ENCODE measurements at regions not wholly inside any gene's neighbourhood (a gene's known extent, or its start where the extent isn't known, plus 50 kb on each side); places are given as distances from the start of the nearest gene placed in this dataset.
A peak's percentile ranks its signal among the peaks of the same experiment; 100 is the strongest.
"Not testable (repeated sequence)": the region's sequence is repeated elsewhere in the genome, so short reads cannot be mapped to it uniquely, and the experiment has no call there.

DNA sequence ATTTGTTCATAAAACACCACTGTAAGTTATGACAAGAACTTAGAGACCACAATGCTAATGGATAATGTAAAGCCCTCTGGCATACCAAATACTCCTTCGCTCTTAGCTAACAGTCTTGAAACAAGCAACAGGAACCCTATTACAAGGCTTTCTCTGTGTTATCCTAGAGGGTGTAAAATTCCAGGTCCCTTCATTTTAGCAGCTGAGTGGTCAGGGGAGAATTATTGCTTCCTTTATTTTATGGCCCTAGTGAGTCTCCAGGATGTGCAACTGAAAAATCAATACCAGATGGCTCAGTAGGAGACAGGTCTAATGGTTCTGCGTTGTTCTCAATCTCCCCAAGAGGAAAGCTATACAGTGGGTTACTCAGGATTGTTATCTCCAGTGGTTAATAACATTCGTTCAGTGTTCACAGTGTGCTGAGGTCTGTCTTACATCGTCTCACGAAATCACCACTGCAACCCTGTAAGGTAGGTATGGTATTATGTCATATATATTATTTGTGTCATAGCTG, 172.7 kb upstream of the CNOT2 start:
- DNase-seq: no peak

DNA sequence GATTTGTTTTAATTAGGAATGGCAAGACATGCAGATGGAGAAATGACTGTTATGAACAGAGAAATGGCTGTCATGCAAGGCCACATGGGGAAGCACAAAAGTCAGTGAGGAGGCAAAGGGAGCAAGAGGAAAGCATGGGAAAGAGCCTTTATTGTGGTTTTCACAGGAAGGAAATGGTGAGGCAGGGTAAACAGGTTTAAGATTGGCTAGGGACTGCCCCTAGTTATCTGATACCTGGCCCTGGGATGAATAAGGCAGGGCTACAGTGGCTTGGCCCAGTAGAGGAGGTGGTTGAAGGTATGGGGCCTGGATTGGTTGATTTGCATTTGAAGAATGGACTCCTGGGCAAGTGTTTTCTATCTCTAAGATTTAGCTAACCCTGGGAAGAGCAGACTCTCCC, 168.7 kb upstream of the CNOT2 start:
- no peak for DNase-seq

DNA sequence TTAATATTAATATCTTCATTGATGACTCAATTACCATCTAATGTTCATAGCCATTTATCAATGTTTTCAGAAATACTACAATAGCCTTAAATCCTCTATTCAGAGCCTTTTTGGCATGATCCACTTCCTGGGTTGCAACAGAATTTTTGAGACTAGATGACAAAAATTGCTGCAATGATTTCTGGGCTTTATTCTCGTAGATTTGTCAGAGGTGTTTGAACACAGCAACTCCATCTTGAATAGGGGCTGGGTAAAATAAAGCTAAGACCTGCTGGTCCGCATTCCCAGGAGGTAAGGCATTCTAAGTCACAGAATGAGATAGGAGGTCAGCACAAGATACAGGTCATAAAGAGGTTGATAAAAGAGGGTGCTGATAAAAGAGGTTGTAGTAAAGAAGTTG, 165.8 kb upstream of the CNOT2 start:
- DNase-seq: no peak

DNA sequence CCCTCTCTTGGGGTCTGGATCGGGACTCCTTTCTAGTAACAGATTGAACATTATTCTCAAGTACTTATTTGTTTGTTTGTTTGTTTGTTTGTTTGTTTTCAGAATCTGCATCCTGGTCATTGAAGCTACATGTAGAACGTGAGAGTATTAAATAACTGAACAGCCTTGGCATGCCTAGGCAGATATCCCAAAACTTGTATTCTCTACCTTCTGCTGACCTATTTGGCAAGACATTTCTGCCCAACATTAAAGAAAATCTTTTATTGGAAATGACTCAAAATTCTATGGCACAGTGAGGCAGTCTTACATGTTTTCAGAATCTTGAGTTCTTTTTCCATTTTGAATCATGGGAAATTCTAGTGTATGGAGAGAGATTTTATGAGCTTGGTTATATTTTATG, 165.1 kb upstream of the CNOT2 start:
- DNase-seq: no peak

DNA sequence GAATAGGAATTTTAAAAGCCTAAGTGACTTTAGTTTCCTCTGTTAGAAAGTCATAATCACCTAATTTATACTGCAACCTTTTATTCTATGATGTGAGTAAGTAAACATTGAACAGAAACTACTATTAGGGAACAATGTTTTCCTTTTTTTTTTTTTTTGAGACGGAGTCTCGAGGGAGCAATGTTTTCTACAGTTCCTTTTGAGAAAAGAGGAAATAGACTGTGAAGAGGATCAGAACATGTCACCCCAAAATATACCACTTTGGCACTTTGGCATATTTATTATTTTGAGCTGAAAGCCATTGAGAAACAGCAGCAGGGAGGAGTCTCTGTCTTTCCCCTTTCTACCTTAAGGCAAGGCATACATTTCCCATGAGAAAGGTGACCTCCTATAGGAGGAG, 162.7 kb upstream of the CNOT2 start:
- no peak for DNase-seq

DNA sequence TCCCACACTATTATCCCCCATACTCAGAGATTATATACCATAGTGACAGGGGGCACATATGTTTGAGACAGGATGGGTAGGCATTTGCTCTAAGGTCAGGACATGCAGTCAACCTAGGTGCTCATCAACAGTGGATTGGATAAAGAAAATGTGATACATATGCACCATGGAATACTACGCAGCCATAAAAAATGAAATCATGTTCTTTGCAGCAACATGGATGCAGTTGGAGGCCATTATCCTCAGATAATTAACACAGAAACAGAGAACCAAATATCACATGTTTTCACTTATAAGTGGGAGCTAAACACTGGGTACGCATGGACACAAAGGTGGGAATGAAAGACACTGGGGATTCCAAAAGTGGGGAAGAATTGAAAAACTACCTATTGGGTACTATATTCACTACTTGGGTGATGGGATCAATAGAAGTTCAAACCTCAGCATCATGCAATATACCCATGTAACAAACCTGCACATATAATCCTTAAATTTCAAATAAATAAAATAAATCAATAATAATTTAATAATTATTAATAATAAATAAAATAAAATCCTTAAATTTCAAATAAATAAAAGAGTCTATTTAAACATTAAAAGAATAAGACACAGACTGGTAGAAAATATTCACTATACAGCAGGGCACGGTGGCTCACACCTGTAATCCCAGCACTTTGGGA, 160.1 kb upstream of the CNOT2 start:
- DNase-seq: no peak

DNA sequence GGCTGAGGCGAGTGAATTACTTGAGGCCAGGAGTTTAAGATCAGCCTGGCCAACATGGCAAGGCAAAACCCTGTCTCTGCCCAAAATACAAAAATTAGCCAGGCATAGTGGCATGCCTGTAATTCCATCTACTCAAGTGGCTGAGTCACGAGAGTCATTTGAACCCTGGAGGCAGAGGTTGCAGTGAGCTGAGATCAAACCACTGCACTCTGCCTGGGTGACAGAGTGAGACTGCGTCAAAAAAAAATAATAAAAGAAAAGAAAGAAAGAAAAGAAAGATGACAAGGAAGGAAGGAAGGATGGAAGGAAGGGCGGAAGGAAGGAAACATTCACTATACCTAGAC, 159.6 kb upstream of the CNOT2 start:
- no peak for DNase-seq

DNA sequence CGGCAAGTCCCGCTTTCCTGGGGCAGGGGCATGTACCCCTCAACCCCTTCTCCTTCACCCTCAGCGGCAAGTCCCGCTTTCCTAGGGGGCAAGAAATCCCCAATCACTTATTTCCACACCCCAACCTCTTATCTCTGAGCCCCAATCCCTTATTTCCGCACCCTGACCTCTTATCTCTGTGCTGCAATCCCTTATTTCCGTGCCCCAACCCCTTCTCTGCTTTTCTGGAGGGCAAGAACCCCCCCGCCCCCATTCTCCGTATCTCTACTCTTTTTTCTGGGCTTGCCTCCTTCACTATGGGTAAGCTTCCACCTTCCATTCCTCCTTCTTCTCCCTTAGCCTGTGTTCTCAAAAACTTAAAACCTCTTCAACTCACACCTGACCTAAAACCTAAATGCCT, 156.9 kb upstream of the CNOT2 start:
- not testable (repeated sequence) for DNase-seq

DNA sequence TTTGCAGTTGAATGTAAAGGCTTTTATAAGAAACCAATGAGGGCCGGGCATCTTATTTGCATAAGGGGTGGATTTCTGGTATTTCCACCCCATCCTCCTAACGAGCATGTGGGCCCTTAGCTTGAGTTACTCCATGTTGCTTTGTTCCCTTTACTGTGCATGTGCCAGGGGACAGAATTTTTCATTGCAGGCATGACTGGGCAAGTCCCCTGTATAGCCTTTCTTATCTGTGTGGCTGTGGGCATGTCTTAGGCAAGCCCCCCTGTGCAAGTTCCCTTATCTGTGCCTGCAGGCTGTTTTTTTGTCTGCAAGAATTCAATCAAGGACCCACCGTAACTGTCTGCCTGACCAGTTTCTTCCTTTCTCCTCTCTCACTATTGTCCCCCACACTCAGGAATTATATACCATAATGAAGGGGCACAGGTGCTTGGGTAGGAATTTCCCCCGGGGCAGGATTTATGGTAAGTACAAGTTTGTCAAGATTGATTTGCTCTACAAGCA, 152.2 kb upstream of the CNOT2 start:
- no peak for DNase-seq

DNA sequence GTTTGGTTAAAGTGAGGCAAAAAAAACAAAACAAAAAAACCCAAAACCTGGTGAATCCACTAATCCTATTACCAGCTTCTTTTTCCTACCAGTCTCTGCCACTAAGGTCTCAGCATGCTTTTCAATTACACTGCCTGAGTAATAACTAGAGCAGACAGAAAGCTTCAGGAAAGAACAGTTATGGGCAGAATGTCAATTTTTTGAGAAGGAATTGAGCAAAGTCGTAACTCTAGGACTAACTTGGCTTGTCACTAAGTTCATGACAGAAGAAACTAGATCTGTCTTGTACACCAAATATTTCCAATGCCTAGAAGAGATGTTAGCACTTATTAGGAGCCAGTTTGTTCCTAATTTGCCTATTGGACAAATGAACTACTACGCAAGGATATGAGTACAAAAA, 148.8 kb upstream of the CNOT2 start:
- no peak for DNase-seq

DNA sequence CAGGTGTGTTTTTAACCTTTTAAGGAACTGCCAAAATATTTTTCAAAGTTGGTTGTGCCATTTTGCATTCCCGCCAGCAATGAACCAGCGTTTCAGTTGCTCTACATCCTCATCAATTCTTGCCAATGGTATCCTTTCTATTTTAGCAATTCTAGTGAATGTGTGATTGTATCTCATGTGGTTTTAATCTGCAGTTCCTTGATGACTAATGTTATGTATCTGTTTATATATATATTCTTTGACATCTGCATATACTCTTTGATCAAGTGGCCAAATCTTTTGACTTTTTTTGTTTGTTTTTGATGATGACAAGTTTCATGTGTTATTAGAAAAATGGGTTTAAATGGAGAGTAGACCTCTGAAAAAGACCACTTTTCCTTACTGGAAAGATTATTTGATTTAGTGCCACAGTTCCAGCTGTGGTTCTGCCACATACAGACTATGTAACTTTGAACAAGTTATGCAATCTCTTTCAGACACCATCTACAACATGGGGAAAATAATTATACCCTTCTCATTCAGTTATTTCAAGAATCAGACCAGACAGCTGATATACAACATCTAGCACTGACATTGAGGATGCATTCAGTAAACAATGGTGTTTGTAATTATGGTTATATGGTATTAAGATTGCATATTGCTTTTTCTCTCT, 146.3 kb upstream of the CNOT2 start:
- DNase-seq: no peak

DNA sequence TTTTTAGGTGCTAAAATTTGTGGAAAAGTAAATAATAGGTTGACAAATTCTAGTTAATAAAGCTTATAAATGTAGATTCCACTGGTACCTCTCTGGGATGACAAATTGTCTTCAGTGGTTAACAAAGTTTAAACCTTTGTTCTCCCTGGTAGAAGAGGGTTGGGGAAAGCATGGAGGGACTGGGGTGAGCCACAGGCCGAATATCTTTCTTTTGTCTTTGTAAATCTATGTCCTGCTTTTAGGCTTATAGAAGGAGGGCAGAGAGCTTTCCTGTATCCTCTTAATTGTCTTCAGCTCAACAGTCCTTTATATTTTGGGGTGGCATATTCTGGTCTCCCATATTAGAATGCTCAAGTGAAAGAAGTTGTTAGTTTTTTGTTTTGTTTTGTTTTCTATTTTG, 142.2 kb upstream of the CNOT2 start:
- DNase-seq: no peak

DNA sequence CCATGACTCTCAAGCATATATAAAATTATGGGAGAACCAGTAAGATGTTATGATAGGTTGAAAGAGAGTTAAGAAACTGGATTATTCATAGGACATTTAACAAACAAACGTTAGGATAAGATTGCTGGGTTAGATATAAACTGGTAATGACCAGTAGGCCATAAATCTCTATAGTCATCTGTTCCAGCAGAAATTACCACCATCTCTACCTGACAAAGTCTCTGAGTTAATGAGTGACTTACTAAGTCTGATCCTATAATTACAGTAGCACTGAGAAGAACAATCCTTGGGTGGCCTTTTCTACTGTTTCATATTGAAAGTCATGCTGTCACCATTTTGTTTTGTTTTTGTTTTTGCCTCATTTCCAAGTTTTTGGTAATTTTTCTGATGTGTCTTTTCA, 136.9 kb upstream of the CNOT2 start:
- no peak for DNase-seq

DNA sequence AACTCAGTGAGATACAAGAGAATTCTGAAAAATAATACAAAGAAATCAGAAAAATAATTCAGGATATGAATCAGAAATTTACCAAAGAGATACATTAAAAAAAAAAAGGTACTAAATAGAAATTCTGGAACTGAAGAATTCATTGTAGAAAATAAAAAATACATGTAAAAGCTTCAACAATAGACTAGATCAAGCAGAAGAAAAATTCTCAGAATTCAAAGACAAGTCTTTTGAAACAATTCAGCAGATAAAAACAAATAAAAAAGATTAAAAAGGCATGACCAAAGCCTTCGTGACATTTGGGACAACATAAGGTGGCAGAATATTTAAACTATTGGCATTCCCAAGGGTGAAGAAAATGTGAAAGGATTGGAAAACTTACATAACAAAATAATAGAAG, 133.1 kb upstream of the CNOT2 start:
- DNase-seq: no peak

DNA sequence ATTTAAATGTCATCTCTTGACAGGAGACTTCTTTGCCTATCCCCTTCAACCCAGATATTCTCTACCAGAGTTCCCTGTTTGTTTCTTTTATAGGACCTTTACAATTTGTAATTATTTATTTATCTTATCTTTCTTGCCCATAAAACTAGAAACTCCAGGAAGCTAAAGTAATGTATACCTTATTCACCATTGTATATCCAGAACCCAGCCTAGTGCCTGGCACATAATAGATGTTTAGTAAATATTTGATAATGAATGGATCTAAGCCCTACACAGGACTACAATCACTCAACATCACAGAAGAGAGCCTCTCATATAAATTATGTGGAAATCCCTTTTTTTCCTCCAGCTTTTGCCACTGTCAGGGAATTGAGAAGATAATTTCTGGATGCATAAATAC, 125.6 kb upstream of the CNOT2 start:
- DNase-seq: no peak

DNA sequence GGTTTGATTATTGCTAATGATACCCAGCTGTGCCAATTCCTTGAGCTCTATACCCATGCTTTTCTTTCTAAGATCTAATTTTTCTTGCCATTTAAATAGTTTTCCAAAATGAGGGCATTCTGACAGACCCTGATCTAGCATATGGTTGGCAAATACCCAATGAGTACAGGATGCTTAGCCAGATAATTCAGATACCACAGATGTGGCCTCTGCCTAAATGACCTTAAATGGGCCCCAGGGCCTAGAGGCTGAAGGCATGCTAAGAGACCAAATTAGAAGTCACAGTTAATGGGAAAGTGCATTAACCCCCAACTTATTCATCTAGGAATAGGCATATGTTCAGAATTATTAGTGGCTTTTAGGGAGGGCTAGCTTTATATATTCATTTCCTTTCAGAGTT, 122.3 kb upstream of the CNOT2 start:
- DNase-seq: no peak

DNA sequence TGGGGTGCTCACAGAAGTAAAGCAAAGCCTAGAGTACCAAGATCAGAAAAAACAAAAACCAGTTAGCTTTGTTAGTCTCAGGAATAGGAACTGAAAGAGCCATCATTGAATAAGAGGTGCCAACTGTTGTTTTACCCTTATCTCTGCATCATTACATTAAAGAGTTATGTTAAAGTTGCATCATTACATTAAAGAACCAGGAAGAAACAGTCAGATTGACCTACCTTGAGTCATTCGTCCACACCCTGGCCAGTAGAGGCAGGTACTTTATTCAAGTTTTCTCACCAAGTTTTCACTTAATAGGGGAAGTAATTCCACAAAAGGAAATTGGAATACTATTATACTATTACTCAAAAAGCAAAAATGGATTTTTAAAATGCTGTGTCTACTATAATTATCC, 121.7 kb upstream of the CNOT2 start:
- no peak for DNase-seq

DNA sequence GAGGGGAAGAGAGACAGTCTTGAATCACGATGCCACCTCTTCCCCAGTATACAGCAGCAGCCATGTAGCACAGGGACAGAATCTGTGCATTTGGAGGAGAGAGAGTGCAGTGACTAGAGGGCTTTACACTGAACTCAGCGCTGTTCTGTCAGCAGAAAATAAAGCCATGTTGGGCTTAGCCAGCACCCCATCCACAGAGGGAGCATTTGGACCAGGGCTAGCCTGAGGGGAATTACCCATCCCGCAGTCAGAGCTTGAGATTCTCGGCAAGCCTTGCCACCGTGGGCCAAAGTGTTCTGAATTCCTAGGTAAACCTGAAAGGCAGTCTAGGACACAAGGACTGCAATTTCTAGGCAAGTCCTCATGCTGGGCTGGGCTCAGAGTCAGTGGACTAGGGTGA, 120.4 kb upstream of the CNOT2 start:
- DNase-seq: no peak

DNA sequence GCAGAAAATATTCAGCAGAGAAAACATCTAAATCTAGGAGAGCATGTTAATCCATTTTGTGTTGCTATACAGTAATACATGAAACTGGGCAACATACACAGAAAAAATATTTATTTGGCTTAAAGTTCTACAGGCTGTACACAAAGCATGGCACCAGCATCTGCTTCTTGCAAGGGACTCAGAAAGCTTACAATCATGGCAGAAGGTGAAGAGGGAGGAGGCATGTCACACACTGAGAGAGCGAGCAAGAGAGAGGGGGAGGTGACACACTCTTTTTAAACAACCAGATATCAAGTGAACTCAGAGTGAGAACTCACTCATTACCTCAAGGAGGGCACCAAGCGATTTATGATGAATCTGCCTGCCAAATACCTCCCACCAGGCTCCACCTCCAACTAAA, 94.2 kb upstream of the CNOT2 start:
- no peak for DNase-seq

DNA sequence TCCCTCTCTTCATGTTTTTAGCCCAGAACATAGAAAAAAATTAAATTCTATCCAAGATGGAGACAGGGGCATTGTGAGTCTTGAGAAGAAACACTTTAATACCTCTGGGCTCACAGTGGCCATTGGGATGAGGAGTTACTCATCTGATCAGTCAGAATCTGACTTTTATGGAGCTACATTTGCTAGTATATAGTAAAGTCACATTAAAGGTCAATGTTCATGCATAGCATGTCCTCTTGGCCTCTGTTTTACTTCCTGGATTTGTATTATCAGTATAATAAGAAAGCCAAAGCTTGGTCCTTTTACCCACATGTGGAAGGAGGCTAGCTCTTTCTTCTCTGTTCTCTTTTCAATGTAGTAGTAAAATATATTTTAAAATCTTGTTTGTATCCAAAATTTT, 93.6 kb upstream of the CNOT2 start:
- no peak for DNase-seq

DNA sequence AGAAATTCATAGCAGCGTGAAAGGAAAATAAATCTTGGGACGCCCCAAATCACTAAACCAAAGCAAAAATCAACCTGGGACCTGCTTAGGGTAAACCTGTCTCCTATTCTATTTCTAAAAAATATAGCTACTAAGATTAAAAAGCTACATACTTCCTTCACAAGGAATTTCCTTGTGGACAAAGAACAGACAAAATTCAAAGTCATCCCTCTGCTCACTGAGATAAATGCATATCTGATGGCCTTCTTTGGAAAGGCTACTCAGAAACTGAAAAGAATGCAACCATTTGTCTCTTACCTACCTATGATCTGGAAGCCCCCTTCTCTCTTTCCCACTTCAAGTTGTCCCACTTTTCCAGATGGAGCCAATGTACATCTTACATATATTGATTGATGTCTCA, 93.0 kb upstream of the CNOT2 start:
- DNase-seq: no peak

DNA sequence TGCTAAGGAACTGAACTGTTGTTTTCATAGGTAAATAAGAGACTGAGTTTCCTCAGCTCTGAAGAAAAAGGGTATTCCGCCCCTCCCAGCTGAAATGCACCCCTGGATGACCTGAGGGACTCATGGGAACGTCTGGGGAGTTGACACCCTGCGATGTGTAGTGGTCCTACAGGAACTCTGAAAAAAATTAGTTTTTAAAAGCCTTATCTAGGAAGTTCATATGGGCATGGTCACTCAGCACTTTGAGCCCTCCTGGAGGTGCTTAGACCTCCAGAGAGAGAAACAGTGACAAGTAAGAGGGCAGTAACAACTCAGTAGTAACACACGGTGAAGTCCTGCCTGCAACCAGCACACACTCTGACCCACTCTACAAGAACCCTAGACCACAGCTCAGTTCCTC, 91.2 kb upstream of the CNOT2 start:
- no peak for DNase-seq

DNA sequence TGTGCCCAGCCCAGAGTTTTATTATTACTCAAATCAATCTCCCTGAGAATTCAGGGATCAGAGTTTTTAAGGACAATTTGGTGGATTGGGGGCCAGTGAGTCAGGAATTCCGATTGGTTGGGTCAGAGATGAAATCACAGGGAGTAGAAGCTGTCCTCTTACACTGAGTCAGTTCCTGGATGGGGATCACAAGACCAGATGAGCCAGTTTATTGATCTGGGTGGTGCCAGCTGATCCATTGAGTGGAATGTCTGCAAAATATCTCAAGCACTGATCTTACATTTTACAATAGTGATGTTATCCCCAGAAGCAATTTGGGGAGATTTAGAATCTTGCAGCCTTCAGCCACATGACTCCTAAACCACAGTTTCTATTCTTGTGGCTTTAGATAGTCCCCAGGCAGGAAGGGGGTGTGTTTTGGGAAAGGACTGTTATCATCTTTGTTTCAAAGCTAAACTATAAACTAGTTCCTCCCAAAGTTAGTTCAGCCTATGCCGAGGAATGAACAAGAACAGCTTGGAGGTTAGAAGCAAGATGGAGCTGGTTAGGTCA, 89.1 kb upstream of the CNOT2 start:
- no peak for DNase-seq

DNA sequence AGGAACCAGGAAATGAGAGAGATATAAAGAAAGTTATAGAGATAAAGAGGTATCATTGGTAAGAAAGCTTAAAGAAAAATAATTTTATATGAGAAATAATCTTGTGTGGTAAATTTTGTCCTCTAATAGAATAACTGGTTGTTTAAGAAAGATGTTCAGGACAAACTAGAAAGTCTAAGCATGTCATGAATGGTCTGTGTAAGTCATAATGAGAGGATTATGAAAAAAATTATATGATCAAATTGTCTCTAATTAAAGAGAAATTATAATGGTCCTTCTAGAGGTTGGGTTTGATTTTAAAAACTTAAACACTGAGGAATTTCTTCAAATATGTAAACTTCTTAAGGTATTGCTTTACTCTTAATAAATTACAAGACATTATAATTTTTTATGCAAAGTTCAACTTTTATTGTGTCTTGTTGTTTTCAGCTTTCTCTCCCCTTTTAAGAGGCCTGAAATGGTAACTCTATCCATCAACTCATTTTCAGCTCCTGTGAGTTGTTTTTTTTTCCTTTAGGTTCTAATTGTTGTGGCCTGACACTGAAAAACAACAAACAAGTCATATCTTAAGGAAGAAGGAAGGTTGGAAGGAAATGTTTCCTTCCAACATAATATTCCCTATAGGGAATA, 88.2 kb upstream of the CNOT2 start:
- DNase-seq: peak; percentile 1

Measured in NCI-H2171 (cell line).